ENCODE measurements at regions not wholly inside any gene's neighbourhood (a gene's known extent, or its start where the extent isn't known, plus 50 kb on each side); places are given as distances from the start of the nearest gene placed in this dataset.
A peak's percentile ranks its signal among the peaks of the same experiment; 100 is the strongest.
"Not testable (repeated sequence)": the region's sequence is repeated elsewhere in the genome, so short reads cannot be mapped to it uniquely, and the experiment has no call there.

DNA sequence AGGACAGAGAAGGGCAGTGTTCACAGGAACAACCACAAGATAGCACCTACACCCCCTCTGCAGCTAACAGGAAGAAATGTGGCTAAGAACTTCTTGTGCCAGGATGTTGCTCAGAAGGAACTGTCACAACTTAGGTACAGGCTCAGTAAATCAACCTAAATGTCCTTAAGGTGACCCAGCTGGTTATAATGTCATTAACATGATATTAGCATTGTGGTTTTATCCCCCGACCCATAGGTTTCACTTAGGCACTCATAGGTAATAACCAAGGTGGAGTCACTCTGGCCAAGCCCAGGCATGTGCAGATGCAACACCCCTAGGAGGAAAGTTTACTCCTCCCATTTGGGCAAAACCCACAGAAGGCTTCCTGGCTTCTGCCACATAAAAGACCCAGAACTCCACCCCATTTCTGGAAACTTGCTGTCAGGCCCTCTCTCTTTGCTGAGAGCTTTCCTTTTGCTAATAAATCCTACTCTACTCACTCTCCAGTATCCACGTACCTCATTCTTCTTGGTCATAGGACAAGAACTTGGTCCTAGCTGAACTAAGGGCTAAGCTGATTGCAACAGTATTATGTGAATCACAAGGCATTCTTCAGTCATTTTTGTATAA is 951.3 kb downstream of the SLITRK5 start:
- no peak for DNase-seq

GRCh38 chr13:88623150-88623549 is 952.0 kb downstream of the SLITRK5 start:
- DNase-seq = no peak

DNA sequence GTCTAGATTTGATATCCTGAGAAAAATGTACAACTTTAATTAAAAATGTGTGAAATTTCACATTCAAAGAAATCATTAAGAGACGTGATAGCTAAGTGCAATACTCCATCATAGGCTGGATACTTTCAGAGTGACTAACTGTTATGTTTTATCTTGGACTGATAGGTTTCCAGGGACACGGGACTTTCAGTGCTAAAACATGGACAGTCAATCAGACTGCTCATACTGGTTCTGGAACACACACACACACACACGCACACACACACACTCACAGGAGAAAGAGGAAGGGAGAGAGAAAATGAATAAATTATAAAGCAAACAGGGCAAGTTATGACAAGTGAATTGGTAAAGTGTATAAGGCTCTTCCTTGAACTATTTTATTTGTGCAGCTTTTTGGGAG is 955.9 kb downstream of the SLITRK5 start:
- DNase-seq = no peak

DNA sequence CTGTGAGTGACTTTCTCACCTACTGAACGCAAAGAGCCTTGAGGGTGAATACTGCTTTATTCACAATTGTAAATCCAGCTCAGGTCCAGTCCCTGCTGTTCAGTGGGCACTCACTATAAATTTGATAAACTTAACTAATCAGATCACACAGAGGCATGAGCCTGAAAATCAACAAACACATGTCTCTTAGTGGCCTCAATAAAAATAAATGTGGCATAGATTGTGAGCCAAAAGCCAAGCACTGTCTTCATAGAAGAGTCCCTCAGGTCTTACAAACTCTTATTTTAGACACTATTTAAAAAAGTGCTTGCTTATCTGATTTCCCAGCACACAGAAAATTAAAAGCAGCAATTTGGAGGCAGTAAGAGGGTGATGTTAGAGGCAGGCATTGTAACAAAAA is 957.7 kb downstream of the SLITRK5 start:
- DNase-seq = no peak

GRCh38 chr13:88637935-88638334 is 966.8 kb downstream of the SLITRK5 start:
- no peak for DNase-seq

DNA sequence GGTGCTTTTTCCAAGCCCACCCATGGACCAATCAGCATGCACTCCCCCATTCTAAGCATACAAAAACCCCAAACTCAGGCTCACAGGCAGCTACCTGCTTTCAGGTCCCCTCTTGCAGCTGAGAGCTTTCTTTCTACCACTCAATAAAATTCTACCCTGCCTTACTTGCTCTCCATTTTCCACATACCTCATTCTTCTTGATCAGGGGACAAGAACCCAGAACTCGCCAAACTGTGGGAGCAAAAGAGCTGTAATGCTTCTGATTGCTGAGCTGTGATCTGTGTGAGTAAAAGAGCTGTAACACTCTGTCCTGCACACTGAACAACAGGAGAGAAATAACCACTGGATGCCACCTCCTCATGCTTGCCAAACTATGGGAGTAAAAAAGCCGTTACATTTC is 972.1 kb downstream of the SLITRK5 start:
- no peak for DNase-seq

- no peak for DNase-seq
These were observed 977.6 kb downstream of the SLITRK5 start for GRCh38 chr13:88648598-88649373.

DNA sequence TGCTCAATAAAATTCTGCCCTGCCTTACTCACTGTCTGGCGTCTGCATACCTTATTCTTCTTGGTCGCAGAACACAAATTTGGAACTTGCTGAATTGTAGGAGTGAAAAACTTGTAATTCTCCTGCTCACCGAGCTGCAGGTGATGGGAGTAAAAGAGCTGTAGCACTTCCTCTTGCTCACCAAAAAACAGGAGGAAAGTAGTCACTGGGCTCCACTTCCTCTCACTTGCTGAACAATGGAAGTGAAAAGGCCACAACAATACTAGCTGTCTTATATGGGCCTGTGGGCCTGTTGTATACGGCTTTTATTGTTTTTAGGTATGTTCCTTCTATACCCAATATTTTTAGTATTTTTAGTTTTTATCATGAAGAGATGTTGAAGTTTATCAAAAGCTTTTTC is 978.7 kb downstream of the SLITRK5 start:
- no peak for DNase-seq

DNA sequence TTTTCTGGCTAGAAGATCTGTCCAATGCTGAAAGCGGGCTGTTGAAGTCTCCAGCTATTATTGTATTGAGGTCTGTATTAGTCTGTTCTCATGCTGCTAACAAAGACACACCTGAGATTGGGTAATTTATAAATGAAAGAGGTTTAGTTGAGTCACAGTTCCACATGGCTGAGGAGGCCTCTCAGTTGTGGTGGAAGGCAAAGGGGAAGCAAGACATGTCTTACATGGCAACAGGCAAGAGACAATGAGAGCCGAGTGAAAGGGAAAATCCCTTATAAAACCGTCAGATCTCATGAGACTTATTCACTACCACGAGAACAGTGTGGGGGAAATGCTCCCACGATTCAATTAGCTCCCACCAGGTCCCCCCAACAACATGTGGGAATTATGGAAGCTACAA is 980.4 kb downstream of the SLITRK5 start:
- DNase-seq = no peak

DNA sequence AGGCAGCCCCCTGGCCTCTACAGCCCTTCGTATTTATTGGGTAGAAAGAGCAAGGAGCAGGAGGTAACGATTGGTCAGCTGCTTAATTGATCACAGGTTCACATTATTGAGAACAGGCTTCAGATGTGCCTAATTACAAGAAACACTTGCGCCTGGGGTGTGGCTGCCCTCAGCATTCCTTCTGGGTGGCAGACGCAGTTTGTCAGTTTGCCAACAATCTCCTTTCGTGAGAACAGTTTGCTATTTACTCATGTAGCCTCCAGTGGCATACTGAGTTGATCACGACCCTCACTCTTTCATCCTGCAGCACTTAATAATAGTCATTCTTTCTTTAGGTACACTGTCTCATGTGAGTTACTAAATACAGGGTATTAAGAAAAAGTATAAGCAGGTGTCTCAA is 985.6 kb downstream of the SLITRK5 start:
- peak; percentile 12 for DNase-seq

GRCh38 chr13:88670509-88670908 is 999.3 kb downstream of the SLITRK5 start:
- DNase-seq = no peak

GRCh38 chr13:88674841-88675240 is 1003.7 kb downstream of the SLITRK5 start:
- no peak for DNase-seq

DNA sequence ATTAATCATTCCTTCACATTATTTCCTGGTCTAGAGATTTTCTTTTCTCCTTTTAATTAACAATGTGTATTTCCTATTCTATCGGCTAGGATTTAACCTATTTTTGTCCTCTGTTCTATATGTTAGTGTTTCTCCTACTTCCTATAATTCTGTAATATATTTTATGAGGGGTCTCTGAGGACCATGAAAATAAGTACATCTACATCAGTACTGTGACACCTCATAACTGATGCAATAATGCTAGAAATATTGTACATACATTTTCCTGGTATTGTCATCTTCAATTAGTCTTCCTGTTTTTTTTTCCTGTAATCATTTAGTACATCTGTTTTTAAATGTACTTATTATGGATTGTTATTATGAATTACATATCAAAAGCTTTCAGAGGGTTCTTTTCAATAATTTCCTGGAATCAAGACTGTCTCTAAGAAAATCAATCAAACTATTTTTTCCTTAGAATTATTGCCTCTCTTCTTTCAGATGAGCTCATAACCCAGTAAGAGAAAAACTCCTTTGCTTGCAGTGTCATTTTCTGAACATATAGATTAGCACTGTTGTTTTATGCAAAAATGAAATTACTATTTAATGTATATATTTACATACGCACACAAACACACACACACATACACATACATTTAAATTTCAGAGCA is 1004.3 kb downstream of the SLITRK5 start:
- DNase-seq = no peak

DNA sequence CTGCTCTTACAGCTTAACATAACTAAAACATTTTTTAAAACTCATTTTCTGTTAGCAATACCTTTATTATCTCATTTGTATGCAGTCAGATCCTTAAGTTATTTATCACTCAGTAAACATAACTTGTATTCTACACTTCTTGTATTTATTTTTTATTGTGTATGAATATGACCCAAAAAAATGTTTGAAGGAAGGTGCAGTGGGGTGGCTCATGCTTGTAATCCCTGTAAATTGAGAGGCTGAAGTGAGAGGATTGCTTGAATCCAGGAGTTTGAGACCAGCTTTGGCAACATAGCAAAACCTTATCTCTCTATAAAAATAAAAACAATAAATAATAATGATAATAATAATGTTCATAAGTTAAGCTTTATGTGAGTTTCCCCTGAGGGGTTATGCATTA is 1004.8 kb downstream of the SLITRK5 start:
- no peak for DNase-seq

DNA sequence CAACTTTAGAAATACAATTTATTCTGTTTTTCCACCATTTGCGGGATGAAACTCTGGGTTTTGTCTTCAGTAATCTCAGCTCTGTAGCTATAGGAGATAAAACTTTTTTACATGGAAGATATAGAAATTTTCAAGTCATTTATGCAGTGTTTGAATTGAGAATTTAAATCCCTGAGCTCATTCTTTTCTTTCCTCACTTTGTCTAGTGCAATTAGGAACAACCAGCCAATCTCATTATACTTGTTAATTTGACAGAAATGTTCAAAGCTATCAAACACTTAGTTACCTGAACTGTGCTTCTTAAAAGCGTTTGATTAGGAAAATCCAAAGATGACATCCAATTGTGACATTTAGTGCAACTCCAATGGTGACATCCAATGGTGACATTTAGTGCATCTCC is 1014.3 kb downstream of the SLITRK5 start:
- DNase-seq = no peak

- DNase-seq = no peak
These were observed 1030.4 kb downstream of the SLITRK5 start for GRCh38 chr13:88701551-88701950.

DNA sequence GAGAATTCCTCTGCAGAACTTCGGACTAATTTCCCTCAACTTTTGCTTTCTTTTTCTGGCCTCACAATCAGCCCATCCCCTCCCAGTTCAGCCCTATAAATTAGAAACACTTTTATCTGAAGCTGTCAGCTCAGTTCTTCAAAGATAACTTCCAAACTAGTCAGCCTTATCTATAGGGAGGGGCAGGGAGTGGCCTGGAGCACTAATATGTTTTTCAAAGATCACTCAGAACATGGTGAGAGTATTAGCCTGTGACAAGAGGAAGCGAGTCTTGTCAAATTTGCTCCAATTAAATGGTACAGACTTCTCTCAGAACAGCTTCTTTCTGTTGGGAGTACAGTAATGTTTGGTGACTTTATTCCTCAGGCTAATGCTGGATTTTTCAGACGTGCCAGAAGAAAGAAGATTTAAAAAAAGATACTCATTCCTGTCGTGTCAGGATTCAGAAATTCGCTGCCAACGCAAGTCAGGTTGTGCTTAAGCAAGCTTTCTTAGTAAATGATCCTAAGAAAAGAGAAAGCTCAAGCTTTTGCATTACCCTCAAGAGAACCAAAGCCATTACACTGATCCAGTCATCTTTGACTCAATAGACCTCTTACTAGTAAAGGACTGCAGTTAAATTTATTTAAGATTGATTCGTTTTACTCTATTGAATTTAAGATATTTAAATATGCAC is 1033.6 kb downstream of the SLITRK5 start:
- no peak for DNase-seq

- DNase-seq = no peak
These were observed 1036.5 kb downstream of the SLITRK5 start for GRCh38 chr13:88707646-88708045.

DNA sequence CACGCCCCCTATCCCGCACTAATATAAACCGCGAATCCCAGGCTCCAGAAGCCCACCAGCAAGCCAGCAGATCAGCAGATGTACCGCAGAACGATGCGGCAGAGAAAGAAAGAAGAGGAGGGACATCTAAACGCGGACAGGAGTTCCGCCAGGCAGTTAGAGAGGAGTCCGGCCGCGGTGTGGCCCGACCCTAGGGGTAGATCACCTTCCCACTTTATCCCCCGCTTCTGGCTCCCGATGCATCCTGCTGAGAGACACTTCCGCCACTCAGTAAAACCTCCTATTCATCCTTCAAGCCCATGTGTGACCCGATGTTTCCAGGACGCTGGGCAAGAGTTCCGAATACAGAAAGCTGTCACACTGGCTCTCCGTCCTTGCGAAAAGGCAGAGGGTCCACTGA is 1046.8 kb downstream of the SLITRK5 start:
- DNase-seq = no peak

- DNase-seq = no peak
These were observed 1047.6 kb downstream of the SLITRK5 start for GRCh38 chr13:88718781-88719180.

GRCh38 chr13:88726075-88726474 is 1054.9 kb downstream of the SLITRK5 start:
- DNase-seq = no peak

GRCh38 chr13:88727236-88727635 is 1056.1 kb downstream of the SLITRK5 start:
- DNase-seq = not testable (repeated sequence)

DNA sequence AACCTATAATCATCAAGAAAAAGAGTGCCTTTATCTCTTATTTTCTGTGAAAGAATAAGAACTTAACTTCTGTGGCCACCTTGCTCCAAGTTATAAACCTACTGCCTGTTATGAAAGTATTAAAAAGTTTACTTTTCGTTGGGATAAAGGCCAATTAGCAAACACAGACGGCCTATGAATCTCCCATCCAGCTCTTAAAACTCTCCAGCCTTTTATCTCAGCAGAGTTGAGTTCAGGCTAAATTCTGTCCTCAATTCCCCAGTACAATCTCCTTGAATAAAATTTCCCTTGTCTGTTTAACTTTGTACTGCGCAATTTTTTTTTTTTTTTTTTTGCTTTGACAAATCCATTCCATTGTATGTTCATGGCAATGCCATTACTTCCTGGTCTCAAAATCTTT is 1058.4 kb downstream of the SLITRK5 start:
- no peak for DNase-seq

DNA sequence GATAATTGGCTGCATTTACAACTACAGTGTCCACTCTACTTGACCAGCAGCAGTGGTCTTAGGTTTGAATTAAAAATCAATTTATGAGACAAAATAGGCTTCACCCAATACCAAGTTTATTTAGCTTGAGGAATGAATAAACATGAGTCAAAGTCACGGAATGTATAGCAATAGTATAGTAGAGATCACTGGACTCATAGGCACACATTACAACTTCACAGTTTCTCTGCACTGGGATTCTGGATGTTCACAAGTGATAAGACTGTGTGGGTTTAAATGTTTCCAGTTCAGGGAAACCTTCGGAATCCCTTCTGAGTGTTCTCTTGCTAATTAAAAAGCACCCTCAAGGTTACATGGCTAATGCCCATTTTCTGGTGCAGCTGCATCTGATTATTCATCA is 1064.9 kb downstream of the SLITRK5 start:
- no peak for DNase-seq
